ENCODE measurements at regions not wholly inside any gene's neighbourhood (a gene's known extent, or its start where the extent isn't known, plus 50 kb on each side); places are given as distances from the start of the nearest gene placed in this dataset.

- intact Hi-C loops (cut with DNase I), result no loop called here
- 73% methylated on average over 2 of the region's 2 CpGs for WGBS
These were observed 111.2 kb upstream of the FSHR start for GRCh38 chr2:49265471-49265870.

GRCh38 chr2:49262801-49263560 is 108.7 kb upstream of the FSHR start:
- H3K9me3 ChIP-seq, result no peaks in the 10 kb centered on the region
- no peaks in the 10 kb centered on the region for H3K36me3 ChIP-seq
- no peak for DNase-seq (ENCODE audit: extremely low spot score)
- intact Hi-C loops (cut with DNase I), result no loop called here
- H3K4me3 ChIP-seq, result no peak overlapping the region
- 56% methylated on average over 8 of the region's 8 CpGs for WGBS
- no peak for TF ChIP-seq POLR2AphosphoS5 (IDR thresholded peaks at IDR 0.05)
- no peak for TF ChIP-seq CTCF (IDR thresholded peaks at IDR 0.05)
- TF ChIP-seq EP300 (IDR thresholded peaks at IDR 0.05), result no peak
- TF ChIP-seq POLR2A (IDR thresholded peaks at IDR 0.05; ENCODE audit: low read depth), result no peak
- H3K27me3 ChIP-seq, result no peaks in the 10 kb centered on the region
- H3K4me1 ChIP-seq, result peaks cover 0 to 14% (median 6%) of the 10 kb centered on the region in 4 donors
- H3K27ac ChIP-seq (replicated peaks in 1 of 4), result no peak overlapping the region

More at GRCh38 chr2:49265471-49265870, 111.2 kb upstream of the FSHR start:
- no peaks in the 10 kb centered on the region for H3K9me3 ChIP-seq
- H3K4me1 ChIP-seq, result peaks cover 0 to 14% (median 6%) of the 10 kb centered on the region in 4 donors
- H3K36me3 ChIP-seq, result no peaks in the 10 kb centered on the region
- no peak for DNase-seq (ENCODE audit: extremely low spot score)
- H3K4me3 ChIP-seq, result no peak overlapping the region
- no peak overlapping the region for H3K27ac ChIP-seq (replicated peaks in 1 of 4)
- TF ChIP-seq EP300 (IDR thresholded peaks at IDR 0.05) (no peak), POLR2AphosphoS5 (IDR thresholded peaks at IDR 0.05) (no peak), POLR2A (IDR thresholded peaks at IDR 0.05; ENCODE audit: low read depth) (no peak), CTCF (IDR thresholded peaks at IDR 0.05) (no peak)
- H3K27me3 ChIP-seq, result no peaks in the 10 kb centered on the region

- Histone ChIP-seq H3K27me3 (no peaks in the 10 kb centered on the region), H3K36me3 (no peaks in the 10 kb centered on the region), H3K4me3 (no peak overlapping the region), H3K27ac (replicated peaks in 1 of 4) (no peak overlapping the region), H3K9me3 (no peaks in the 10 kb centered on the region), H3K4me1 (peaks cover 0 to 14% (median 6%) of the 10 kb centered on the region in 4 donors)
- 91% methylated on average over 4 of the region's 4 CpGs for WGBS
- TF ChIP-seq EP300 (IDR thresholded peaks at IDR 0.05) (no peak), POLR2AphosphoS5 (IDR thresholded peaks at IDR 0.05) (no peak), CTCF (IDR thresholded peaks at IDR 0.05) (no peak), POLR2A (IDR thresholded peaks at IDR 0.05; ENCODE audit: low read depth) (no peak)
- no peak for DNase-seq (ENCODE audit: extremely low spot score)
- intact Hi-C loops (cut with DNase I), result no loop called here
These were observed 107.5 kb upstream of the FSHR start for GRCh38 chr2:49261781-49262180.

- DNase-seq (ENCODE audit: extremely low spot score), result no peak
- no peak overlapping the region for H3K4me3 ChIP-seq
These were observed 106.7 kb upstream of the FSHR start for GRCh38 chr2:49260979-49261538.

GRCh38 chr2:49259926-49260325 is 105.6 kb upstream of the FSHR start:
- H3K4me3 ChIP-seq, result no peak overlapping the region
- intact Hi-C loops (cut with DNase I), result no loop called here
- H3K27ac ChIP-seq (replicated peaks in 1 of 4), result no peak overlapping the region
- no peaks in the 10 kb centered on the region for H3K27me3 ChIP-seq
- TF ChIP-seq EP300 (IDR thresholded peaks at IDR 0.05) (no peak), POLR2AphosphoS5 (IDR thresholded peaks at IDR 0.05) (no peak), CTCF (IDR thresholded peaks at IDR 0.05) (no peak), POLR2A (IDR thresholded peaks at IDR 0.05; ENCODE audit: low read depth) (no peak)
- no peak for DNase-seq (ENCODE audit: extremely low spot score)
- peaks cover 0 to 22% (median 11%) of the 10 kb centered on the region in 4 donors for H3K4me1 ChIP-seq
- WGBS, result 93% methylated on average over 1 of the region's 1 CpG
- H3K36me3 ChIP-seq, result no peaks in the 10 kb centered on the region
- H3K9me3 ChIP-seq, result no peaks in the 10 kb centered on the region

More at GRCh38 chr2:49260979-49261538, 106.7 kb upstream of the FSHR start:
- Histone ChIP-seq H3K4me1 (peaks cover 0 to 14% (median 6%) of the 10 kb centered on the region in 4 donors), H3K9me3 (no peaks in the 10 kb centered on the region), H3K36me3 (no peaks in the 10 kb centered on the region), H3K27me3 (no peaks in the 10 kb centered on the region), H3K27ac (replicated peaks in 1 of 4) (no peak overlapping the region)
- intact Hi-C loops (cut with DNase I), result no loop called here
- WGBS, result 90% methylated on average over 6 of the region's 6 CpGs
- TF ChIP-seq EP300 (IDR thresholded peaks at IDR 0.05) (no peak), POLR2A (IDR thresholded peaks at IDR 0.05; ENCODE audit: low read depth) (no peak)

Data from esophagus muscularis mucosa (tissue), 4 donors.